Rectal smooth muscle tissue (tissue), 1 donor: ENCODE measurements at regions not wholly inside any gene's neighbourhood (a gene's known extent, or its start where the extent isn't known, plus 50 kb on each side); places are given as distances from the start of the nearest gene placed in this dataset.

Source experiments
- H3K27ac ChIP-seq: one replicate; pipeline ENCODE4 v1.7.0; 2013; ENCODE audit warnings: low read depth, low read length, inconsistent platforms
- H3K27me3 ChIP-seq: one replicate; pipeline ENCODE4 v1.7.0; 2013; ENCODE audit warnings: low read length; ENCODE audit not compliant: control insufficient read depth, insufficient read depth
- H3K36me3 ChIP-seq: one replicate; pipeline ENCODE4 v1.7.0; 2013; ENCODE audit warnings: low read length; ENCODE audit not compliant: control insufficient read depth, insufficient read depth
- H3K4me1 ChIP-seq: one replicate; pipeline ENCODE4 v1.7.0; 2013; ENCODE audit warnings: low read length; ENCODE audit not compliant: control insufficient read depth, insufficient read depth
- H3K4me3 ChIP-seq: one replicate; pipeline ENCODE4 v1.7.0; 2013; ENCODE audit warnings: low read length
- H3K9ac ChIP-seq: one replicate; pipeline ENCODE4 v1.7.0; 2013; ENCODE audit warnings: low read length

GRCh38 chr2:128630974-128631697 lies 312.5 kb upstream of the HS6ST1 start:
- H3K36me3 ChIP-seq, result no peaks in the 10 kb centered on the region
- H3K9ac ChIP-seq, result no peak overlapping the region
- H3K27me3 ChIP-seq, result peaks cover 3% of the 10 kb centered on the region
- H3K4me1 ChIP-seq, result no peaks in the 10 kb centered on the region
- H3K4me3 ChIP-seq, result no peak overlapping the region
- H3K27ac ChIP-seq, result no peak overlapping the region

GRCh38 chr2:128631698-128632500 lies 313.2 kb upstream of the HS6ST1 start:
- no peaks in the 10 kb centered on the region for H3K4me1 ChIP-seq
- H3K4me3 ChIP-seq, result no peak overlapping the region
- H3K9ac ChIP-seq, result no peak overlapping the region
- no peaks in the 10 kb centered on the region for H3K36me3 ChIP-seq
- H3K27ac ChIP-seq, result no peak overlapping the region
- H3K27me3 ChIP-seq, result peaks cover 3% of the 10 kb centered on the region

- Histone ChIP-seq H3K4me1 (no peaks in the 10 kb centered on the region), H3K4me3 (no peak overlapping the region), H3K36me3 (no peaks in the 10 kb centered on the region), H3K9ac (no peak overlapping the region), H3K27ac (no peak overlapping the region), H3K27me3 (peaks cover 3% of the 10 kb centered on the region)
Measured at GRCh38 chr2:128632501-128632800, 313.8 kb upstream of the HS6ST1 start.

GRCh38 chr2:128633501-128633900 lies 314.8 kb upstream of the HS6ST1 start:
- H3K36me3 ChIP-seq, result no peaks in the 10 kb centered on the region
- no peak overlapping the region for H3K4me3 ChIP-seq
- peaks cover 3% of the 10 kb centered on the region for H3K27me3 ChIP-seq
- no peak overlapping the region for H3K9ac ChIP-seq
- no peaks in the 10 kb centered on the region for H3K4me1 ChIP-seq
- H3K27ac ChIP-seq, result no peak overlapping the region

GRCh38 chr2:128635361-128635900 lies 316.8 kb upstream of the HS6ST1 start:
- H3K4me3 ChIP-seq, result no peak overlapping the region
- H3K36me3 ChIP-seq, result no peaks in the 10 kb centered on the region
- H3K27me3 ChIP-seq, result no peaks in the 10 kb centered on the region
- H3K9ac ChIP-seq, result no peak overlapping the region
- no peak overlapping the region for H3K27ac ChIP-seq
- no peaks in the 10 kb centered on the region for H3K4me1 ChIP-seq

- H3K27ac ChIP-seq, result no peak overlapping the region
- H3K4me3 ChIP-seq, result no peak overlapping the region
Measured at GRCh38 chr2:128636802-128637147, 318.1 kb upstream of the HS6ST1 start.

GRCh38 chr2:128637481-128638155 lies 318.9 kb upstream of the HS6ST1 start:
- Histone ChIP-seq H3K9ac (no peak overlapping the region), H3K4me3 (no peak overlapping the region), H3K27ac (no peak overlapping the region), H3K36me3 (no peaks in the 10 kb centered on the region), H3K4me1 (no peaks in the 10 kb centered on the region), H3K27me3 (no peaks in the 10 kb centered on the region)

More at GRCh38 chr2:128636802-128637147, 318.1 kb upstream of the HS6ST1 start:
- no peaks in the 10 kb centered on the region for H3K27me3 ChIP-seq
- no peaks in the 10 kb centered on the region for H3K4me1 ChIP-seq
- no peak overlapping the region for H3K9ac ChIP-seq
- no peaks in the 10 kb centered on the region for H3K36me3 ChIP-seq

- H3K4me3 ChIP-seq, result no peak overlapping the region
- H3K27ac ChIP-seq, result no peak overlapping the region
- no peak overlapping the region for H3K9ac ChIP-seq
- no peaks in the 10 kb centered on the region for H3K4me1 ChIP-seq
- H3K27me3 ChIP-seq, result no peaks in the 10 kb centered on the region
- H3K36me3 ChIP-seq, result no peaks in the 10 kb centered on the region
Measured at GRCh38 chr2:128638341-128639119, 319.9 kb upstream of the HS6ST1 start.

GRCh38 chr2:128639120-128639477 lies 320.4 kb upstream of the HS6ST1 start:
- no peaks in the 10 kb centered on the region for H3K4me1 ChIP-seq
- H3K36me3 ChIP-seq, result no peaks in the 10 kb centered on the region
- H3K27me3 ChIP-seq, result no peaks in the 10 kb centered on the region
- no peak overlapping the region for H3K4me3 ChIP-seq
- H3K27ac ChIP-seq, result no peak overlapping the region
- H3K9ac ChIP-seq, result no peak overlapping the region

- Histone ChIP-seq H3K27me3 (no peaks in the 10 kb centered on the region), H3K9ac (no peak overlapping the region), H3K4me1 (no peaks in the 10 kb centered on the region), H3K36me3 (no peaks in the 10 kb centered on the region), H3K27ac (no peak overlapping the region), H3K4me3 (no peak overlapping the region)
Measured at GRCh38 chr2:128639693-128640092, 321.0 kb upstream of the HS6ST1 start.

GRCh38 chr2:128640166-128640844 lies 321.6 kb upstream of the HS6ST1 start:
- no peaks in the 10 kb centered on the region for H3K27me3 ChIP-seq
- H3K9ac ChIP-seq, result no peak overlapping the region
- no peaks in the 10 kb centered on the region for H3K4me1 ChIP-seq
- H3K36me3 ChIP-seq, result no peaks in the 10 kb centered on the region
- no peak overlapping the region for H3K27ac ChIP-seq
- H3K4me3 ChIP-seq, result no peak overlapping the region
